Transverse colon (tissue), 4 donors: ENCODE measurements at regions not wholly inside any gene's neighbourhood (a gene's known extent, or its start where the extent isn't known, plus 50 kb on each side); places are given as distances from the start of the nearest gene placed in this dataset.

Source experiments
- DNase-seq: peaks from one replicate; pipeline ENCODE4 v3.0.0-alpha.2; 2019
- H3K27ac ChIP-seq, 4 donors: fragments of 200-600 bp; sonication (generic); 2 replicates each; pipeline ENCODE4 v1.5.1; 2016 to 2018; ENCODE audit warnings: inconsistent platforms in 4 of 4
- H3K27me3 ChIP-seq: fragments of 200-600 bp; sonication (generic); 2 replicates; pipeline ENCODE4 v1.5.1; 2017; ENCODE audit warnings: inconsistent platforms
- H3K36me3 ChIP-seq, 4 donors: fragments of 200-600 bp; sonication (generic); 2 replicates each; pipeline ENCODE4 v1.5.1; 2017 to 2019; ENCODE audit warnings: inconsistent platforms in 4 of 4
- H3K4me1 ChIP-seq, 4 donors: fragments of 200-600 bp; sonication (generic); 2 replicates each; pipeline ENCODE4 v1.5.1; 2017 to 2020; ENCODE audit warnings: inconsistent platforms in 4 of 4
- H3K4me3 ChIP-seq, 4 donors: fragments of 200-600 bp; sonication (generic); 1 replicate in 1 of 4; 2 replicates in 3 of 4; pipeline versions ENCODE4 v1.5.1 to v1.6.1; 2017 to 2019; ENCODE audit warnings: inconsistent platforms in 4 of 4
- H3K9me3 ChIP-seq, 2 donors: fragments of 200-600 bp; sonication (generic); 2 replicates each; pipeline ENCODE4 v1.5.1; 2017 to 2019; ENCODE audit warnings: inconsistent platforms in 2 of 2
- CTCF ChIP-seq, 5 experiments: fragments of 200-600 bp in 3 of 5; fragments of 450-650 bp in 2 of 5; sonication (generic) in 3 of 5; IDR thresholded peaks; 1 replicate in 2 of 5; 2 replicates in 3 of 5; pipeline ENCODE4 v1.5.1; 2016 to 2017; ENCODE audit warnings: antibody characterized with exemption in 5 of 5, inconsistent platforms in 3 of 5, mild to moderate bottlenecking in 2 of 5, moderate library complexity in 1 of 5
- EP300 ChIP-seq: sonication (generic); formaldehyde crosslinking; IDR thresholded peaks from one replicate; pipeline ENCODE4 v1.6.1; 2017; ENCODE audit warnings: antibody characterized with exemption, low read depth
- POLR2A ChIP-seq: fragments of 450-650 bp; IDR thresholded peaks from one replicate; pipeline ENCODE4 v1.6.1; 2016; ENCODE audit warnings: antibody characterized with exemption, mild to moderate bottlenecking, moderate library complexity
- POLR2AphosphoS5 ChIP-seq, 3 donors: sonication (generic); formaldehyde crosslinking; IDR thresholded peaks; one replicate each; pipeline ENCODE4 v1.6.1; 2016; ENCODE audit warnings: antibody characterized with exemption in 3 of 3
- WGBS, 2 donors: methylation state at CpG; one replicate each; pipeline ENCODE4 v1.1.5; 2018; ENCODE audit warnings: low coverage in 1 of 2; 5-methylcytosine and 5-hydroxymethylcytosine counted together
- in situ Hi-C, 4 donors: fragments of 200-750 bp; cut with MboI; loops; one replicate each; pipeline versions ENCODE4 v1.15.0 to v1.15.1; 2017; ENCODE audit warnings: low sequenced_read_pairs in 3 of 4, low pct_ligation_motif_present in 1 of 4, low pct_unique_long_range_greater_than_20kb in 1 of 4
- intact Hi-C: fragments of 100-400 bp; cut with DNase I; formaldehyde crosslinking; loops from one replicate; pipeline ENCODE4 v1.15.1; 2023; ENCODE audit warnings: low total_unique reads

- TF ChIP-seq EP300 (no peak), CTCF (IDR thresholded peaks at IDR 0.05) (no peak), POLR2A (no peak), POLR2AphosphoS5 (IDR thresholded peaks at IDR 0.05) (no peak)
- intact Hi-C loops = no loop called here
- in situ Hi-C loops = no loop called here
Measured at GRCh38 chr3:178422406-178422805, 113.8 kb upstream of the KCNMB2 start.

GRCh38 chr3:178428037-178428436 is 108.2 kb upstream of the KCNMB2 start:
- Histone ChIP-seq H3K36me3 (no peaks in the 10 kb centered on the region), H3K27me3 (no peaks in the 10 kb centered on the region), H3K27ac (no peak overlapping the region), H3K9me3 (no peaks in the 10 kb centered on the region), H3K4me1 (no peaks in the 10 kb centered on the region), H3K4me3 (no peak overlapping the region)
- no peak for DNase-seq
- no peak for TF ChIP-seq POLR2AphosphoS5 (IDR thresholded peaks at IDR 0.05)
- TF ChIP-seq EP300 = no peak
- no peak for TF ChIP-seq POLR2A
- TF ChIP-seq CTCF (IDR thresholded peaks at IDR 0.05) = no peak
- intact Hi-C loops = no loop called here
- in situ Hi-C loops = loop anchor here in 3 of 4 donors (25.0 kb wide), 1 partner anchor 534 kb away; no protein-coding TSS in a partner anchor

More at GRCh38 chr3:178422406-178422805, 113.8 kb upstream of the KCNMB2 start:
- no peaks in the 10 kb centered on the region for H3K36me3 ChIP-seq
- no peak overlapping the region for H3K27ac ChIP-seq
- H3K4me1 ChIP-seq = no peaks in the 10 kb centered on the region
- H3K4me3 ChIP-seq = no peak overlapping the region
- H3K27me3 ChIP-seq = no peaks in the 10 kb centered on the region
- DNase-seq = no peak
- H3K9me3 ChIP-seq = no peaks in the 10 kb centered on the region

GRCh38 chr3:178434206-178434805 is 101.9 kb upstream of the KCNMB2 start:
- in situ Hi-C loops (loop anchor here in 3 of 4 donors (25.0 kb wide), 1 partner anchor 528 kb away; no protein-coding TSS in a partner anchor), intact Hi-C loops (no loop called here)
- Histone ChIP-seq H3K27ac (no peak overlapping the region), H3K4me1 (peaks cover 0 to 5% (median 0%) of the 10 kb centered on the region in 4 donors), H3K9me3 (no peaks in the 10 kb centered on the region), H3K4me3 (no peak overlapping the region), H3K27me3 (no peaks in the 10 kb centered on the region), H3K36me3 (no peaks in the 10 kb centered on the region)
- WGBS, 2 donors = 36 to 42% methylated on average over 4 to 5 of the region's 5 CpGs
- TF ChIP-seq CTCF (IDR thresholded peaks at IDR 0.05) = no peak
- TF ChIP-seq POLR2A = no peak
- TF ChIP-seq EP300 = no peak
- TF ChIP-seq POLR2AphosphoS5 (IDR thresholded peaks at IDR 0.05) = no peak
- no peak for DNase-seq

- no peak for DNase-seq
Measured at GRCh38 chr3:178435575-178435974, 100.7 kb upstream of the KCNMB2 start.

More at GRCh38 chr3:178435575-178435974, 100.7 kb upstream of the KCNMB2 start:
- in situ Hi-C loops (loop anchor here in 3 of 4 donors (25.0 kb wide), 1 partner anchor 527 kb away; no protein-coding TSS in a partner anchor), intact Hi-C loops (no loop called here)
- H3K27me3 ChIP-seq = no peaks in the 10 kb centered on the region
- no peak overlapping the region for H3K27ac ChIP-seq
- H3K36me3 ChIP-seq = no peaks in the 10 kb centered on the region
- no peak overlapping the region for H3K4me3 ChIP-seq
- TF ChIP-seq POLR2AphosphoS5 (IDR thresholded peaks at IDR 0.05) (no peak), POLR2A (no peak), EP300 (no peak), CTCF (IDR thresholded peaks at IDR 0.05) (no peak)
- H3K4me1 ChIP-seq = peaks cover 0 to 5% (median 0%) of the 10 kb centered on the region in 4 donors
- WGBS, 2 donors = 95 to 100% methylated on average over 4 to 5 of the region's 5 CpGs
- H3K9me3 ChIP-seq = no peaks in the 10 kb centered on the region
